ENCODE measurements at regions not wholly inside any gene's neighbourhood (a gene's known extent, or its start where the extent isn't known, plus 50 kb on each side); places are given as distances from the start of the nearest gene placed in this dataset.
"Not testable (repeated sequence)": the region's sequence is repeated elsewhere in the genome, so short reads cannot be mapped to it uniquely, and the experiment has no call there.

DNA sequence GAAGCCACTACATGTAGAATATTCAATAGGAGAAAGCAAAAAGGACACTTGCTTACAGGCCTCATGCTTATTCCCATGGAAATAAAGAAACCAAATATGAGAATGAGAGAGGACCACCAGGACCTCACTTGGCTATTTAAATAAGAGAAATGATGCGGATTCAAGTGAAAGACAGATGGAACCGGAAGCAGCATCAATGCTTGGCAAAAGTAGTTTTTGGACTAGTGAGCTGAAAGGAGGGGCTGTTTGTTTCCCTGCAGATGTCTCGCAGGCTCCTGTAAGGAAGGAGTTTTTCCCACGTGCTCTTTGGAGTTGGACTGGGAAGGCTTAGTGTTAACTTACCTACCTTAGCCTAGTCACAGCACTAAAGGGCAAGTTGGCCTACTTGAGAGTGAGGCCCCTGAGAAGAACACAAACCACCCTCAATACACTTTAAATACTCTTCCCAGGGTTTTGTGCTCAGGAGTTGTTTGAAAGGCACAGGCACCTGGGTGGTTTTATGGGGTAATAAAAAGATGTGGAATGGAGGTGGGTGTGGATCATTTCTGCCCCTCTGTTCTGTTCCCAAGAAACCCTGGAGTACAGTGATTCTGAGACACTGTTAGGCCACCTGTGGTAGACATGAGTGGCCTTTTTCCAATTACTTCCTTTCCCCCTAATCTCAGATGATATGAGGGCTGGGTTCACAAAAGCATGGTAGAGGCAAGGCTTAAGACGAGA is 113.3 kb upstream of the C1GALT1C1 start:
- DNase-seq, result no peak
- TF ChIP-seq GATA1 (IDR thresholded peaks at IDR 0.05; ENCODE audit: low read depth, low read length), result no peak
- TF ChIP-seq POLR2A (IDR thresholded peaks at IDR 0.05; ENCODE audit: low read length), result no peak

DNA sequence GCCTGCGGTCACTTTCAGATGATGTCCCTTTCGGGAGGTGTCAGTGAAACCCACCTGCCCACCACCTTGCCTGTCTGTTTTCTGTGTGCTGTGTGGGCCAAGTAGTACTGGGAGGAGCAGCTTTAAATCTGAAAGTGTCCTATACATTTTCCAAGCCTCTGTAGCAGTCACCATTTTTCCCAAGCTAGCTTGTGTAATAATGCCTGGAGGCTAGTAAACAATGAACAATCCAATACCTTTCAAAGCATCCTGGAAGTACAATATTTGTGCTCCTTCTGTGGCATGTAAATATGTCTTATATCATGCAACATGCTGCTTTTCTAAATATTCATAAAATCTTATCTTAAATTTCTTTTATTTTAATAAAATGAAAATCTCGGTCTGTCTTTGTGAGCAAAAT is 111.6 kb upstream of the C1GALT1C1 start:
- no peak for DNase-seq

DNA sequence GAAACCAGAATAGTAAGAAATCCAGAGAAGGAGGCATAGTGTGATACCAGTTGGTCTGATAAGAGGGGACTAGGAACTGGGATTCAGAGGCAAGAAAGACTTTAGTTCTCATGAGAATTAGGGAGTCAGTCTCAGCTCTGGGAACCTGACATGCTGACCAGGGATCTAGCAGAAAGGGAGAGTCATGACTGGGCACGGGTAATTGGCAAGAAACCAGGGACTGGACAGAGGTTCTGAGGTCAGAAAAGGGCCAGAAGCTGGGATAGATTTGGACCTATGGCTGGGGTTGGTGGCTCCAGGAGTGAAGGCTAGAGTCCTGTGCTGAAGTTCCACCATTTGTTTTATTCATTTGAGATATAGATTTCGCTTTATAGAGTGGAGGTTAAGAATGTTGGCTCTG is 110.2 kb upstream of the C1GALT1C1 start:
- no peak for DNase-seq
- no peak for TF ChIP-seq GATA1 (IDR thresholded peaks at IDR 0.05; ENCODE audit: low read depth, low read length)
- no peak for TF ChIP-seq POLR2A (IDR thresholded peaks at IDR 0.05; ENCODE audit: low read length)

More for the DNA sequence above, 111.6 kb upstream of the C1GALT1C1 start:
- TF ChIP-seq GATA1 (IDR thresholded peaks at IDR 0.05; ENCODE audit: low read depth, low read length), result no peak
- TF ChIP-seq POLR2A (IDR thresholded peaks at IDR 0.05; ENCODE audit: low read length), result no peak

GRCh38 chrX:120739300-120739699 is 109.4 kb upstream of the C1GALT1C1 start:
- DNase-seq, result no peak
- no peak for TF ChIP-seq POLR2A (IDR thresholded peaks at IDR 0.05; ENCODE audit: low read length)

DNA sequence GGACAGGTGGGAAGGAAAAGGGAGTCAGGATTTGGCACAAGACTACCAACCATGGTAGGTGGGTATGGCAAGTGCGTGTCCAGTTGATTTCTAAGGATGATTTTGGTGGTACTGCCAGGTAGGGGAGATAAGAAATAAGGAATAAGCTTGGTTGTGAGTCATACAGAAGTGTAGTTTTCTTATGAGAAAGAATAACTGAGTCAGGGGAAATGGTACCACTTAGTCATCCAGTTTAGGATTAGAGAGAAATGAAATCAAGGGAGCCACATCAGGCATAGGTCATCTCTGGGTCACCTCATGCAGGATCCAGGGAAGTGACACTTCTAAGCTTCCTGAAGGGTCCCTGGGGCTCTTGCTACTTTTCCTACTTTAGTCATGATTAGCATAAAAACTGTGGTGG is 107.1 kb upstream of the C1GALT1C1 start:
- DNase-seq, result no peak
- TF ChIP-seq POLR2A (IDR thresholded peaks at IDR 0.05; ENCODE audit: low read length), result no peak
- TF ChIP-seq GATA1 (IDR thresholded peaks at IDR 0.05; ENCODE audit: low read depth, low read length), result no peak

DNA sequence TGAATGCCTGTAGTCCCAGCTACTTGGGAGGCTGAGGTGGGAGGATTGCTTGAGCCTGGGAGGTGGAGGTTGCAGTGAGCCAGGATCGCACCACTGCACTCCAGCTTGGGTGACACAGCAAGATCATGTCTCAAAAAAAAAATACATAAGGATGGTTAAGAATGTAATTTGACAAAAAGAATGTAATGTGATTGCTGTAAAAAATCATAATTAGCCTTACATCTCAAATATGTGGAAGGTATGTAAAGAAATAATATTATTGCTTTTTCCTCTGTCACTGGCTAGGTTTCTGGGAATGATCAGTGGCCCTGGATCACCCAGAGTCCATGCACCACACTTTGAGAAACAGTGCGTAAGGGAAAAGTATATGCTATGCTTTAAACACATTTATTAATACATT is 106.1 kb upstream of the C1GALT1C1 start:
- DNase-seq, result no peak
- TF ChIP-seq POLR2A (IDR thresholded peaks at IDR 0.05; ENCODE audit: low read length) (no peak), GATA1 (IDR thresholded peaks at IDR 0.05; ENCODE audit: low read depth, low read length) (no peak)

DNA sequence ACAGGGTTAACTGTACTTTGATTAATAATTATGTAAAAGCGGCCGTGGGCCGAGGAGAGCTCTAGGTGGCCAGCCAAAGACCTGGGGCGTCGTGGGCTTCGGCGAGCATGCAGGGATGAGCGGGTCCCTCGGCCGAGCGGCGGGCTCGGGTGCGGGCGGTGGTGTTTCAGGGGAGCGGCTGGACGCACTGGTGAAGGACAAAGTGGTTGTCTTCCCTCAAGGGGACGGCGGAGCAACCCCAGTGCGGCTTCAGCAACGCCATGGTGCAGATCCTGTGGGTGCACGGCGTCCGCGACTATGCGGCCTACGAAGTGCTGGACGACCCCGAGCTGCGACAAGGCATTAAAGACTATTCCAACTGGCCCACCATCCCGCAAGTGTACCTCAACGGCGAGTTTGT is 103.0 kb upstream of the C1GALT1C1 start:
- TF ChIP-seq GATA1 (IDR thresholded peaks at IDR 0.05; ENCODE audit: low read depth, low read length) (no peak), POLR2A (IDR thresholded peaks at IDR 0.05; ENCODE audit: low read length) (no peak)
- DNase-seq, result no peak

DNA sequence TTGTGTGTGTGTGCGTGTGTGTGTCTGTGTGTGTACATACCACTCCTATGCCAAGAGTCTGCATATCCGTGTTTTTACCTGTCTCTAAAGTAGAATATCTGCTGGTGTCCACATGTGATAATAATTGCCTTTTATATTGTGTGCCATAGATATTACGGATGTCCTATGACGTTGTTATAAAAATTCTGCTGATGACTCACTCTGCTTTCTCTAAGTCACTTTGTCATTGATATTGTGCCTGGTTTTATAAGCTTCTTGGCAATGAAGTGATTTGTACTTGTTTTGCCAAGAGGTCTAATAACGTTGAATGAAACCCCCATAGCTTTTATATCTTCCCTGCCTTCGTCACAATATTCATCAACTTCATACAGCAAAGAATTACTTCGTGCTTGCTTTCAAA is 102.6 kb upstream of the C1GALT1C1 start:
- DNase-seq, result no peak
- no peak for TF ChIP-seq POLR2A (IDR thresholded peaks at IDR 0.05; ENCODE audit: low read length)
- TF ChIP-seq GATA1 (IDR thresholded peaks at IDR 0.05; ENCODE audit: low read depth, low read length), result no peak

GRCh38 chrX:120731386-120731785 is 101.5 kb upstream of the C1GALT1C1 start:
- no peak for TF ChIP-seq POLR2A (IDR thresholded peaks at IDR 0.05; ENCODE audit: low read length)
- TF ChIP-seq GATA1 (IDR thresholded peaks at IDR 0.05; ENCODE audit: low read depth, low read length), result no peak

GRCh38 chrX:120729506-120730255 is 99.8 kb upstream of the C1GALT1C1 start:
- not testable (repeated sequence) for DNase-seq

More at GRCh38 chrX:120731386-120731785, 101.5 kb upstream of the C1GALT1C1 start:
- DNase-seq, result no peak

GRCh38 chrX:120727911-120728310 is 98.1 kb upstream of the C1GALT1C1 start:
- no peak for TF ChIP-seq POLR2A (IDR thresholded peaks at IDR 0.05; ENCODE audit: low read length)
- TF ChIP-seq GATA1 (IDR thresholded peaks at IDR 0.05; ENCODE audit: low read depth, low read length), result no peak
- no peak for DNase-seq

GRCh38 chrX:120727452-120727851 is 97.6 kb upstream of the C1GALT1C1 start:
- TF ChIP-seq POLR2A (IDR thresholded peaks at IDR 0.05; ENCODE audit: low read length) (no peak), GATA1 (IDR thresholded peaks at IDR 0.05; ENCODE audit: low read depth, low read length) (no peak)

DNA sequence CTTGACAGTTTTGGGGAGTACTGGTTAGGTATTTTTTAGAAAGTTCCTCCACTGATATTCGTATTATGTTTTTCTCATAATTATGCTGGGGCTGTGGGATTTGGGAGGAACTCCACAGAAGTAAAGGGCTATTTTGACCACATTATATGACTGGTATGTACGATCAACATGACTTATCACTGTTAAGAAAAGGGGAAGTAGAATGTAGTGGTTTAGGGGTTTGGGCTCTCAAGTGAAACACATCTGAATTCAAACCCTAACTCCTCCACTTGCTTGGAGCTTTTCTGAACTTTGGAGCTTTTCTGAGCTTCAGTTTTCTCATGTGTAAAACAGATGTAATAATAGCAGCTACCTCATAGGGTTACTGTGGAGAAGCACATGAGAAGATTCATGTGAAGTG is 96.4 kb upstream of the C1GALT1C1 start:
- TF ChIP-seq POLR2A (IDR thresholded peaks at IDR 0.05; ENCODE audit: low read length), result no peak
- TF ChIP-seq GATA1 (IDR thresholded peaks at IDR 0.05; ENCODE audit: low read depth, low read length), result no peak

More at GRCh38 chrX:120727452-120727851, 97.6 kb upstream of the C1GALT1C1 start:
- DNase-seq, result no peak

GRCh38 chrX:120725874-120726273 is 96.0 kb upstream of the C1GALT1C1 start:
- TF ChIP-seq POLR2A (IDR thresholded peaks at IDR 0.05; ENCODE audit: low read length) (no peak), GATA1 (IDR thresholded peaks at IDR 0.05; ENCODE audit: low read depth, low read length) (no peak)

More for the DNA sequence above, 96.4 kb upstream of the C1GALT1C1 start:
- no peak for DNase-seq

GRCh38 chrX:120719622-120720021 is 89.8 kb upstream of the C1GALT1C1 start:
- no peak for DNase-seq
- no peak for TF ChIP-seq GATA1 (IDR thresholded peaks at IDR 0.05; ENCODE audit: low read depth, low read length)
- TF ChIP-seq POLR2A (IDR thresholded peaks at IDR 0.05; ENCODE audit: low read length), result no peak

More at GRCh38 chrX:120725874-120726273, 96.0 kb upstream of the C1GALT1C1 start:
- DNase-seq, result no peak

Data from erythroblast (primary cell).